NCI-H1092 treated with DMSO at 0.1 percent for 48 hours (cell line): ENCODE measurements at regions not wholly inside any gene's neighbourhood (a gene's known extent, or its start where the extent isn't known, plus 50 kb on each side); places are given as distances from the start of the nearest gene placed in this dataset.

Experiments used
- DNase-seq: peaks from one replicate; lab custom pipeline; 2025; lab: John Stamatoyannopoulos, UW

DNA sequence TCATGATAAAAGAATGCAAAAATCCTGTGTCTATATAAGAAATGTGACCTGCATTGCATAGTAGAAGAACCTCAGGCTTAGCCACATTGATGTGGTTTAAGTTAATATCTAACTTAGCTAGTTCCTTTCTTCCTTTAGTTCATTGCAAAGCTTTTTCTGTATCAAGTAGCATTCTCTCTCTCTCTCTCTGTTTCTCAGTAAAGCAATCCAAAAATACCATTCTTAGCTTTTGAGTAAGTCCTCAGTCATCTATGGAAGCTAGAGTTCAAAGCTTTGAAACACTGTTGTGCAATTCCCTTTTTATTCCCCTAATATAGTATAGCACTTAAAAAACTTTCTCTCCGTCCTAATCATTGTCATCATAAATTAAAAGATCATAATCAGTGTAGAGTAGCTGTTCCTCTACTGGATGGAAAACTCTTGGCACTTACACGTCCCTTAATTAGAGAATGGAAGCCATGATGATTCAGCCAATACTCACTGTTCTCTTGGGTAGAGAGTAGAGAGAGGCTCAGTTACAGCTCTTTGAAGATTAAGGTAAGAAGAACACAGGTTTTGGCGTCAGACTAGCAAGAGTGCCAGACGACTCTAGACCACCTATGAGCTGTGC is 350.3 kb upstream of the LYPLAL1 start:
- DNase-seq: no peak

DNA sequence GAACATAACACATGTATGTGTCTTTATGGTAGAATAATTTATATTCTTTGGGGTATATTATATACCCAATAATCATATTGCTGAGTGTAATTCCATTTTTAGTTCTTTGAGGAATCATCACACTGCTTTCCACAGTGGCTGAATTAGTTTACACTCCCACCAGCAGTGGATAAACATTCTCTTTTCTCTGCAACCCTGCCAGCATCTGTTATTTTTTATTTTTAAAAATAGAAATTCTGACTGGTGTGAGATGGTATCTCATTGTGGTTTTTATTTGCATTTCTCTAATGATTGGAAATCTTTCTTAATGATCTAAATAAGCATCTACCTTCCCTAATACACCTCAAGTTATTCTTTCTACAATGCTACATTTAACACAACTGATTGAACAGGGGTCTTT is 346.2 kb upstream of the LYPLAL1 start:
- no peak for DNase-seq

DNA sequence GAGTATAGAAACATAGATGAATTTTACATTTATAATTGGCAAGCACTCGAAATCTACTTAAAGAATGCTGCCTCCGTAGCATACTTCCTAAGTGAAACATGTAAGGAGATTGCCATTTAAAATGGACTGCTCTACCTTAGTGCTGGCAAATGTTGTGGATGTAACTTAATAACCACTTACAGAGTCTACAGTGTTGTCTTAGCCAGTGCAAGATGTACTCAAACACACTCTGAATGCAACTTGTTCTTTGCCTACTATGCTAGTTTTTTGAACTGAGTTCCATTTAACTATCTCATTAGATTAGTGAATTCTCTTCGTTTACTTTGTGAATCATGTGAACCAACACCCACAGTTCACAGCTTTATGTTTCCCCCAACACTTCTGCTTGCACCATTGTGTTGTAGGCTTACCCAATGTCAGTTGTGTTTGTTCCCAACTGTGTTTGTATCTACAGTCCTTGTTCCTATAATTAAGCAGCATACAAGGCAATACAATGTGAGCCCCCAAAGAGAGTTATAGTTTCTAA is 345.5 kb upstream of the LYPLAL1 start:
- no peak for DNase-seq

DNA sequence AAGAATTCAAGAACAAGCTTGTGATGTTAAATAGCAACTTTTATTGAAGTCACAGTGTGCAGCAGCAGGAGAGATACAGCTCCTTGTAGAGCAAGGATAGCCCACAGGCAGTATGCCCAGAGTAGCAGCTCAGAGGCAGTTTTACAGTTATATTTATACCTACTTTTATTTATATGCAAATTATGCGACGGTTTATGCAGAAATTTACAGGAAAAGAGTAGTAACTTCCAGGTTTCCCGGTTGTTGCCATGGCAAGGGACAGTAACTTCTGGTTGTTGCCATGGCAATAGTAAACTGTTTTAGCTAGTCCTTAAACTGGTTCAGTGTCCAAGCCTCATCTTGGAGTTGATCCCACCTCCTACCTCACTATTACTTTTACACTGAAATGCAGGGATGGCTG is 344.6 kb upstream of the LYPLAL1 start:
- no peak for DNase-seq

DNA sequence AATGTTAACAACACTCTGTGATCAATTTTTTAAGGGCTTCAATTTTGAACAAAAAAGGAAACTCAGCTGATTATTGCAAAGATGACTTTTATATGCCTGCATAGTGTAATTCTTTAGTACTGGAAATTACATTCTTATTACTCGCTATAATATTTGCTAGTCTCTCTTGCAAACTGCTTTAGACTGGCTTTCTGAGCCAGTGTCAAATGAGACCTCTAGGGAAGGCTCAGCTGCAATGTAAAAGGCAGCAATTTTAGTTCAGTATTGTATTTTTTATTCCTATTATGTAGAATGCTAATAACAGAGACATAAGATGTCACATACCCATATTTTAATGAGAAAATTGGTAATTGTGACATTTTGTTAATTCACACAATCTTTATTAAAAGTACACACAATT is 338.1 kb upstream of the LYPLAL1 start:
- DNase-seq: no peak

DNA sequence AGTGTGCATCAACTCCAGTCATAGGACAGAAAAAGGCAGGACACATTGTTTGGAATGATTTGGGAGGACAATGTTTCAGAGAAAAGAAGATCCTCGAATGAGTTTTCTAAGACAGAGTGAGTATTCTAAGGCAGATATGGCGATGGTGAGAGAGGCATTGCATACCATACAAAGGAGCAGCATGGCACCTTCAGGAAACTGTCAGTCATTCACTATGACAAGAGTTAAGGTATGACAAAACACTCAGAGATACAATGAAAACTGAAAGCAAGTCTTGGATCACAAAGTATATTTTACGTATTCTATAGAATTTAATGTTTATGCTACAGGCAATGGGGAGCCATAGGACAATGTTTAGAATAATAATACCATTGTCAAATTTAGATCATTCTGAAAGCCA is 337.4 kb upstream of the LYPLAL1 start:
- DNase-seq: no peak

DNA sequence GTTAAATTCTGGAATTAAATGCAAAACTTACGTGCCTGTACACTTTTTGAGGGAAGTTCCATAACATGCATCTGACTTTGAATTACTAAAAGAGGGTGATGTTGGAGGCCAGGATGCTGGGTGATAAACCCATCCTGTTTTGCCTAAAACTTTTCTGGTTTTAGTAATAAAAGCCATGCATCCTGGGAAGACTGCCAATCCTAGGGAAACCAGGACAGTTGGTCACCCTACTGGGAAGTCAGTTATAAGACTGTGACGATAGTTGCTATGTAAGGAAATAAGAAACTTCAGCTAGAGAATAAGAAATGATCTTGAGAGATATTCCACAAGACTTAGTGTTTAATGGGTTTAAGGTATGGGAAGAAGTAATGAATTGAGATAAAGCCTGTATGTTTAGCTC is 336.6 kb upstream of the LYPLAL1 start:
- DNase-seq: no peak

DNA sequence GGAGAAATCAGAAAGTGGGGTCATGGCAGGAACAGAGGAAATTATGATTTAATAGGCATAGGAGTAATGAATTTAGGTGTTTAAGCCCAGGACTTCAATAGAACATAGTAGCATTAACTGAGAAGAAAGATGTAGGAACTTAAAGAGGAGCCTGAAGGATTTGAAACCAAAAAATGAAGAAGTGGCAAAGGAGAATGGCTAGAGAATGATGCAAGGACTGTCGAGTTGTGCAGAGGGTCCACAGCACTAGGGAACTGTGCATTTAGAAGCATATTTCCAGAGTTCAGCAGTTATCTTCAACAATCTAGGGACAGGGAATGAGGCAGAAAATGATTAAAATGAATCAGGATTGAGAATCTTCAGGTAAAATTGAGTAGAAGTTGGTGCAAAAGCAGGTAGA is 328.1 kb upstream of the LYPLAL1 start:
- DNase-seq: no peak

DNA sequence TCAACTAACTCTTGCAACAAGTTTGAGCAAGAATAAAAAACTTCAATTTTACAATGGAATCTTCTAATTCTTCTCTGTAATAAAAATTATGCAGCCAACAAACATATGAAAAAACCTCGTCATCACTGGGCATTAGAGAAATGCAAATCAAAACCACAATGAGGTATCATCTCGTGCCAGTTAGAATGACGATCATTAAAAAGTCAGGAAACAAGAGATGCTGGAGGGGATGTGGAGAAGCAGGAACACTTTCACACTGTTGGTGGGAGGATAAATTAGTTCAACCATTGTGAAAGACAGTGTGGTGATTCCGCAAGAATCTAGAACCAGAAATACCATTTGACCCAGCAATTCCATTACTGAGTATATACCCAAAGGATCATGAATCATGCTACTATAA is 327.5 kb upstream of the LYPLAL1 start:
- no peak for DNase-seq

DNA sequence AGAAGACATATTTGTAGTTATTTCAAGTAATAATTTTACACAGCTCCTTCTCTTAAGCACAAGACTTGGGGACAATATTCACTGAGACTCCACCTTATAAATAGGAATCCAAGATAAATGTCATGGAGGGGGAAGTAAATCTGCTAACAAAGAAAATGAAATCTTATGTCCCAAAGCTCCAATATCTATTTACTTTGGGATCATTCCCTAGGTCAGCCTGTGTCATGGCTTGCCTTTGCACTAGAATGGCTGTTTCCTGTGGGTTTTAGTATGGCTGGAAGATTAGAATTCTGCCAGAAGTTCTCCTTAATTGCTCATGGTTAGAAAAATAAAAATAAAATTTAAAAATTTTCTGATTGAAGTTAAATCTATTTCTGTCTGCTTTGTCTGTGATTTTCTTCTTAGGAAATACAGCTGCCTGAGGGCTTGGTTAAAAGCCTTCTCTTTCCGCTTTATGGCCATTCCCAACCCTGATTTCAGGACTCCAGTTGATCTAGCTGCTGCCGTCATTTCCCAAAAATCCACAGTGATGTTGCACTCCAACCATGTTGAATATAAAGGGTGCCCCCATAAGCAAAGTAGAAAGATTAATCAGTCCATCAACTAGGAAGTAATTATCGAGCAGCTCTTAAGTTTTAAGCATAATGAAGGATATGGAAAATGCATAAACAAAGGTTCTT is 326.4 kb upstream of the LYPLAL1 start:
- no peak for DNase-seq

DNA sequence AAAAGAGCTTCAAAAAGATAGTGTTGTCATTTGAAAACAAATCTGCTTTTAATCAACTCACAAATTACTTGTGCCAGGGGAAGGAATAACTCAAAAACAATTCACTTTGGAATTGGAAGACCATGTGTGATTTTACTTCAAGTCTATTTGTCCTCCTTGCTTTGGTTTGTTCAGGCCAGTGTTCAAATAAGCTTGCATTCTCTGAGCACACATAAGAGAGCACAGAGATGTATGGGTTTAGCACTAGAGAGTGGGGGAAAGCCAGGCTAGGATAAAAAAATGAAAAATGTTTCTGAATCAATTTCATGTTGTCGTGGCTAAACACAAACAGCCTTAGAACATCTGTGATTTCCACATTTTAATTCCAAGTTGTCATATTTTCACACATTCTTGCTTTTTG is 325.7 kb upstream of the LYPLAL1 start:
- no peak for DNase-seq

DNA sequence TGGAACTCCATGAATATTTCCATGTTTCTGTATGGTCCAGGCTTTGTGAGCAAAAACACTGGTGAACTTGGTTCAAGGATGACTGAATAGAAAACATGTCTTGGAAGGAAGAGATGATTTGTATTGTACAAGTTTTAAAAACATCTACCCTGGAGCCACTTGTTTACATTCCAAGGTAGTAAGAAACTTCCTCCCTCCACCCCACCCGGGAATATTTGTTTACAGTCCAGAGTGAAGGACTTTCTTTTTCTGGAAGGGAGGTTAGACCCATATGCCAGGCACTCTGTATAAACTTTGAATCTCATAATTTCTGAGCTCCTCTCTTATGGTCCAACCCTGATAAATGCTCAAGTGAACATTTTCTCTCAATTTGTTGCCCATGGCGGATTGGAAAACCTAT is 323.3 kb upstream of the LYPLAL1 start:
- no peak for DNase-seq

DNA sequence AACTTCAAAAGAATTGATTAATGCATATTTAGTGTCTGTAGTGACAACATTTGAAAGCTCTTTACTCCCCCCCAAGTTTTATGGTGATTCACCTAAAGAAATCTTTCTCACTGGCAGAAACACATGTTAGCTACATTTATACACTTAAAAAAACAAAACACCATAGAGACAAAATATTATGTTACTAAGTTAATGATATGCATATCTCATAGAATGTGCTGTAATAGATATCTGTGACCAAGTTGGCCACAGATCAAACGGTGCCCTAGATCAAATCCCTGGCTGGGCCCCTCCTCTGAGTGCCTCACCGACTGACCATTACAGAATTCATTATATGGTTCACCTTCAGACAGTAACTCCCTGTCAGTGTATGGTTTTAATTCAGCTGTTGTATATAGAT is 322.1 kb upstream of the LYPLAL1 start:
- DNase-seq: no peak

DNA sequence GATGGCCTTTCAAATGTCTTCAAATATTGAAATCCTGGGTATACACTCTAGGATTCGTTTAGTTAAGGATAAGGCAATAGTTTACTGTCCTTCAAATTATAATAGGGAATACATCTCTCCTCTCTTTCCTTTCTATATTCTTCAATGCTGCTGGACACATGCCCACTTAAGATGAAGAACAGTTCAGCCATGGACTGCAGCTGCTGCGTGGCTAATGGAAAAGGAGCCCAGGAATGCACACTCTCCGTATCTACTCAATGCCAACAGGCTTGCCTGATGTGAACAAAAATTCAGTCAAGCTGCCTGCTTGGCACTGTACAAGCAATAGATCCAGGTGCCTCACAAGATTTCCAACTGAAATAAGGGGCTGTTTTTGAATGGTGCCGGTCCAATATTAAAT is 321.2 kb upstream of the LYPLAL1 start:
- DNase-seq: no peak

DNA sequence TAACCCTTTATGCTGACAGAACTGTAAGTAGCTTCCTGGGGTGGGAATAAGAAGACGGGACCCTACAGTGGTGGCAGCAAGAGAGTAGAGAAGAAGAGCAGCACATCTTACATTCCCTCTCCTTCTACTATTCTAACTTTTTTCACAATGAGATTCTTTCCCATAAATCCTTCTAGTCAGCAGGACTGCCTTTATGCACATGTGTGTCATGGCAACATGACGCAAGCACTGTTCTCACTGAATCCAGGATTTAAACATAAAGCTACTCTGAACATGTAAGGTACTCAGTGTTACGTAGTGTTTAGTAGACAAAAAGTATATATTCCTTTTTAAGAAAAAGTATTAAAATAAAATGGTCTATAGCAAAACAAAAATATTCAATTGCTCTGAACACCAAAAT is 309.7 kb upstream of the LYPLAL1 start:
- DNase-seq: no peak

DNA sequence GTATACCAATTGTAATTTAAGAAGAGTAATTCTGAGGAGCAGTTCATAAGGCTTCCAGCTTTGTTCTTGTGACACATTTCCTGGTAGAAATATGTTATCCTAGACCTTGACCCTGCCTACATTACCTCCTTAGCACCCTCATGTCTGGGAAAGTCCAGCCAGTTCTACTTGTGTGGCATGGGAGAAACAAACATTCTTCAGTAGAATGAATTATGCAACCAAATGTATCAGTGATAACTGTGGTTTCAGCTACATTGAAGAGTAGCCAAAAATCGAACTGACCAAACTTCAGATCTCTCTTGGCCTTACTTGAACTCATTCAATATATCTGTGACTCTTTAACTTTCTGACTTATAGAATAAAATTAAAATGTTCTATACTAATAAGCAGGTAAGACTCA is 308.1 kb upstream of the LYPLAL1 start:
- no peak for DNase-seq

DNA sequence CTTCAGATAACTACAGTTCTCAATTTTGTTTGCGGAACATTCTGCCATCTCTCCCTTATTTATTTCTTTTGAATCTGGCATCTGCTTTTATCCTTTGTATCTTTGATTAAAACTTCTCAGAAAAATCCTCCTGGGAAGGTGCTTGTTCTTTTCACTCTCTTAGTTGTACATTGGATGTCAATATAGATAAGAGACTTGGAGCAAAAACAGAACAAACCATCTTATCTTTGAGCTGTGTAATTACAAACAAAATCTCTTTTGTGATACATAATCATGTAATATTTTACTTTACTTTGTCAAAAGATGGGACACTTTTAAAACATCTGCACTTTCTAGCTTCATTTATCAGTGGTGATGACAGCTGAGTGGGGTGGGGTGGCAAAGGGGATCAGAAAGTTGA is 307.2 kb upstream of the LYPLAL1 start:
- no peak for DNase-seq

DNA sequence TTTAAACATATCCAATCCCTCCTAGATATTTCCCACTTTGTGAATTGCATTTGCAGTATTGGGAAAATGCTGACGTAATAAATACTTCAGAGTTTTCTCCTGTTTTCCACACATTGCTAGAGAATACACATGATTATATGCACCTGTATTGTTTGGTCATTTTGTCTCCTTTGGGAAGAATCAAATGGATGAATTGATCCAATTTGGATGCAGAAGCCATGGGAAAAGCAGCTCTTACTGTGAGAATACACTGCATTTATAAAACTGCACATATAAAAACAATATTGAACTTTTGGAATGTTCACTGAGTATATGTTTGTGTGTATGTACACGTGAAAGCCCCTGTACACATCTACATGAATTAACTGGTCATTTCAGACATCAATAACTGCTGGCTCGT is 306.6 kb upstream of the LYPLAL1 start:
- DNase-seq: no peak

DNA sequence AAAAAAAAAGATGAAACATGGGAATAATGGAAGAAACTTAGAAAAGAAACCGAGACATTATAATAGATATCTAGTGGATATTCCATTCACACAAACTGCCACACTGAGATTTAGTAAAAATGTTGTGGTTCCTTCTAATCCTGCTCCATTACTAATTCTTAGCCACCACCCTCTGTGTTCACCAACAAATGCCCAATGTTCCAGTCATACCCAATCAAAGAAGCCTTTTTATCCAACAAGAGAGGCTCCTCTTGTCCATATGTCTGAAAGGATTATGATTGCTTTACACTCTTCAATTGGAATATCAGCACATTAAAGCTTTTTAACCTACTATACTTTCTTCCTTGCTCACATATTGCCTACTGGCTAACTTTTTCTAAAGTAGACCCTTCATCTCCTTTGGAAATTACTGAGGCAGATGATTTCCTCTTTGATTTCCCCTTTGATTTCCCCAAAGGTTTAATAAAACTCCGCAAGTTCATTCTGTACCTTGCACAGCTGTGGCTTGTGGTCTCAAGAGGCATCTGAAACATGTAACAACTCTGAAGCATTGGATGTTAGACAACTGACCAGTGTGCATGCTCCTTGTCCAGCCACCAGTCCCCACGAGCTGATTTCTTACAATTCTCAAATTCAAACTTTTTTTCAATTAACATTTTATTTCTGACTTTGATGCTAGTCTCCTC is 305.6 kb upstream of the LYPLAL1 start:
- no peak for DNase-seq

DNA sequence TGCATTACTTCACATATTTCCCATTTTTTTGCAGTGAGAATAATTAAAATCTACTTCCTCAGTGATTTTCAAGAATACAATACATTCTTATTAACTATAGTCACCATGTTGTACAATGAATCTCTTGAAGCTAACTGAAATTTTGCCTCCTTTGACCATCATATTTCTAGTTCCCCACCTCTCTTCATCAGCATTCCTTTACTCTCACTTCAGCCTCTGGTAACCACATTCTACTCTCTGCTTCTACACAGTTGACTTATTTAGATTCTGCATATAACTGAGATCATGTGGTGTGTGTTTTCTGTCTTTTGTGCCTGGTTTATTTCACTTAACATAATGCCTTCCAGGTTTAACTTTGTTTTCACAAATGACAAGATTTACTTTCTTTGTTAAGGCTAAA is 304.4 kb upstream of the LYPLAL1 start:
- DNase-seq: no peak

DNA sequence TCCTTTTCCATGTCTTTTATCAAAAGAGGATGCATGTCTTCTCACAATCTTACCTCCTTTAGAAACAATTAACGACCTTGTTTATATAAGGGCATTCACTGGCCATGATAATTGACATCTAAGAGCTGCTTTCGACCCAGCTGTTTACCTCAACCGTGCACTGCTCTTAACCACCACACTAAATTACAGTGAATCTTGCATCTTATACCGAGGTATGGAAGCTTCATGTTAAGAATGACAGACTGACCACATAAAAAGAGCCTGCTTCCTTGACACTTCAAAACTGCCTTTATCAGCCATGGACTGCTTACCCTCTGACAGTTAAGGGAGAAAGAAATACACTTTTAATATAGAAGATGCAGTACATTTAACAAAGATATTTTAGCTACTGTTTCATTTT is 301.7 kb upstream of the LYPLAL1 start:
- DNase-seq: no peak

DNA sequence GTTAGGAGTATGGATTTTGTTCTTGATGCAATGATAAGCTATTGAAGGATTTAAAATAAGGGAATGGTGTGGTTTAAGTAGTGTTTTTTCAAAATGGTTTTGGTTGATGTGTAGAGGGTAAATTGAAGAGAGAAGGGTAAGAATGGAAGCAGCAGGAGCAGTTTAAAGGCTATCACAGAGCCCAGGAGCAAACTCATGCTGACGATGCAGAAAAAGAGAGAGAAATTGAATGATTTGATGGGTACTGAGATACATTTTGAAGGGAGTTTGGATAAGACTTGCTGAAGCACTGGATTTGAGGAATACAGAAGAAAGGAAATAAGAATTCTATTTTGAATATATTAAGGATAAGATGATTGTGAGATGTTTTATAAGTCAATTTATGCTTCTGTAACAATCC is 300.8 kb upstream of the LYPLAL1 start:
- no peak for DNase-seq

DNA sequence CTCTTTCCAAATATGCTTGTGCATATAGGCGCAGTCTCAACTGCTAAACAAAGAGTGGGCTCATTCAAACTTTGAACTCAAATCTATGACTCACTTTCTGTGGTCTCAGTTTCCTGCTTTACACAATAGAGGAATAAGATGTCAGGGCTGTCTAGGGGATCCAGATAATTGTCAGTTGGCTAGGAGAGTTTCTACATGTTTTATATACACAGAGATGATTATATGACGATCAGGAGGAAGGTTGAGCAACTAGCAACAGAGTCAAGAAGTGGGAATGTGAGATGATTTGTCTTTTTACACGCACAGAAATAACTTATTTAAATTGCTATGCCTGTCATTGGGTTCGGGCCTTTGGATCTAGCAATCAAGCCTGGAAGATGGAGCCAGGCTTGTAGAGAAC is 299.4 kb upstream of the LYPLAL1 start:
- no peak for DNase-seq
